Neural cell (in vitro differentiated cells): ENCODE measurements at regions not wholly inside any gene's neighbourhood (a gene's known extent, or its start where the extent isn't known, plus 50 kb on each side); places are given as distances from the start of the nearest gene placed in this dataset.

Source experiments
- H2AFZ ChIP-seq: fragments of 200-600, 300-800 bp; sonication (generic), shearing (Covaris generic); 2 replicates; pipeline ENCODE4 v1.6.0; 2014; ENCODE audit warnings: low read depth, mild to moderate bottlenecking, antibody characterized with exemption, low read length, moderate library complexity
- H3F3A ChIP-seq: fragments of 200-600 bp; shearing (Covaris generic); 2 replicates; pipeline ENCODE4 v1.6.1; 2016; ENCODE audit warnings: mild to moderate bottlenecking, moderate library complexity, mixed read lengths, antibody characterized with exemption, low read length; ENCODE audit not compliant: insufficient read depth, poor library complexity, severe bottlenecking
- H3K27ac ChIP-seq: fragments of 200-600, 300-800 bp; sonication (generic), shearing (Covaris generic); 2 replicates; pipeline ENCODE4 v1.5.1; 2014; ENCODE audit warnings: mild to moderate bottlenecking, low read length, moderate library complexity
- H3K27me3 ChIP-seq: fragments of 300-800, 200-600 bp; sonication (generic), shearing (Covaris generic); 2 replicates; pipeline ENCODE4 v1.6.0; 2014; ENCODE audit warnings: mild to moderate bottlenecking, low read depth, low read length, moderate library complexity; ENCODE audit not compliant: insufficient read depth
- H3K36me3 ChIP-seq: fragments of 300-800, 200-600 bp; sonication (generic), shearing (Covaris generic); 2 replicates; pipeline ENCODE4 v1.5.1; 2014; ENCODE audit warnings: mild to moderate bottlenecking, antibody characterized with exemption, low read length, moderate library complexity; ENCODE audit not compliant: insufficient read depth
- H3K4me2 ChIP-seq: fragments of 300-800, 200-600 bp; sonication (generic), shearing (Covaris generic); 2 replicates; pipeline ENCODE4 v1.6.0; 2014; ENCODE audit warnings: mild to moderate bottlenecking, low read length
- H3K4me3 ChIP-seq: fragments of 300-800, 200-600 bp; sonication (generic), shearing (Covaris generic); 2 replicates; pipeline ENCODE4 v1.5.1; 2014; ENCODE audit warnings: mild to moderate bottlenecking, low read length, moderate library complexity
- H3K79me2 ChIP-seq: fragments of 200-600 bp; shearing (Covaris generic); replicated peaks from 2 replicates; pipeline ENCODE4 v1.6.0; 2014; ENCODE audit warnings: mild to moderate bottlenecking, low read length, moderate library complexity; ENCODE audit not compliant: insufficient read depth
- H3K9ac ChIP-seq: fragments of 300-800, 200-600 bp; sonication (generic), shearing (Covaris generic); 2 replicates; pipeline ENCODE4 v1.6.1; 2016; ENCODE audit warnings: mild to moderate bottlenecking, low read length, mixed read lengths
- H3K9me2 ChIP-seq: fragments of 200-600 bp; shearing (Covaris generic); 2 replicates; pipeline ENCODE4 v1.6.1; 2016; ENCODE audit warnings: mild to moderate bottlenecking, low read length, mixed read lengths; ENCODE audit not compliant: insufficient read depth
- H3K9me3 ChIP-seq: fragments of 200-600, 300-800 bp; sonication (generic), shearing (Covaris generic); 2 replicates; pipeline ENCODE4 v1.6.1; 2016; ENCODE audit warnings: mild to moderate bottlenecking, mixed run types, low read length, moderate library complexity, mixed read lengths
- H4K20me1 ChIP-seq: fragments of 200-600 bp; shearing (Covaris generic); 2 replicates; pipeline ENCODE4 v1.6.1; 2016; ENCODE audit warnings: mild to moderate bottlenecking, mixed run types; ENCODE audit not compliant: insufficient read depth
- CTCF ChIP-seq: fragments of 450-650 bp; IDR thresholded peaks from 2 replicates; pipeline ENCODE4 v1.5.1; 2014; ENCODE audit warnings: antibody characterized with exemption, mild to moderate bottlenecking, moderate library complexity; ENCODE audit not compliant: poor library complexity, severe bottlenecking
- EP300 ChIP-seq: fragments of 450-650 bp; conservative IDR thresholded peaks from 2 replicates; pipeline ENCODE4 v1.6.1; 2014; ENCODE audit warnings: antibody characterized with exemption, mild to moderate bottlenecking, moderate library complexity; ENCODE audit not compliant: poor library complexity, severe bottlenecking
- EZH2 ChIP-seq: fragments of 200-600, 300-800 bp; shearing (Covaris generic), sonication (generic); IDR thresholded peaks from 2 replicates; pipeline ENCODE4 v1.6.1; 2014; ENCODE audit warnings: antibody characterized with exemption, low read length, borderline replicate concordance, mild to moderate bottlenecking; ENCODE audit not compliant: insufficient read depth, poor library complexity, severe bottlenecking
- MXI1 ChIP-seq: fragments of 450-650 bp; conservative IDR thresholded peaks from 2 replicates; pipeline ENCODE4 v1.6.1; 2014; ENCODE audit warnings: antibody characterized with exemption, mild to moderate bottlenecking; ENCODE audit not compliant: poor library complexity, severe bottlenecking
- POLR2AphosphoS5 ChIP-seq: IDR thresholded peaks from 2 replicates; pipeline ENCODE4 v1.6.1; 2012
- RAD21 ChIP-seq: fragments of 450-650 bp; conservative IDR thresholded peaks from 2 replicates; pipeline ENCODE4 v1.6.1; 2014; ENCODE audit warnings: antibody characterized with exemption, mild to moderate bottlenecking, moderate library complexity
- SMC3 ChIP-seq: fragments of 450-650 bp; conservative IDR thresholded peaks from 2 replicates; pipeline ENCODE4 v1.6.1; 2014; ENCODE audit warnings: antibody characterized with exemption, mild to moderate bottlenecking, moderate library complexity; ENCODE audit not compliant: poor library complexity
- TAF1 ChIP-seq: IDR thresholded peaks from 2 replicates; pipeline ENCODE4 v1.6.1; 2012; ENCODE audit warnings: low read depth
- TF ChIP-seq, protein P1 (sequence below): IDR thresholded peaks from 2 replicates; pipeline ENCODE4 v1.6.1; 2012; ENCODE audit warnings: borderline replicate concordance

GRCh38 chr3:187902041-187902471 lies 156.8 kb upstream of the BCL6 start:
- no peaks in the 10 kb centered on the region for H4K20me1 ChIP-seq
- no peaks in the 10 kb centered on the region for H3K27me3 ChIP-seq
- H3K9me2 ChIP-seq: no peaks in the 10 kb centered on the region
- no peaks in the 10 kb centered on the region for H3K79me2 ChIP-seq
- H3K4me2 ChIP-seq: no peak overlapping the region
- H3K36me3 ChIP-seq: no peaks in the 10 kb centered on the region
- H3K27ac ChIP-seq: no peak overlapping the region
- no peaks in the 10 kb centered on the region for H3K9me3 ChIP-seq
- H3K4me3 ChIP-seq: no peak overlapping the region
- no peak overlapping the region for H2AFZ ChIP-seq
- H3F3A ChIP-seq: no peaks in the 10 kb centered on the region
- no peak overlapping the region for H3K9ac ChIP-seq
- TF ChIP-seq EZH2 (no peak), CTCF (no peak), TAF1 (no peak), RAD21 (no peak), SMC3 (no peak), EP300 (no peak), MXI1 (no peak), POLR2AphosphoS5 (no peak)
- TF ChIP-seq, protein P1, sequence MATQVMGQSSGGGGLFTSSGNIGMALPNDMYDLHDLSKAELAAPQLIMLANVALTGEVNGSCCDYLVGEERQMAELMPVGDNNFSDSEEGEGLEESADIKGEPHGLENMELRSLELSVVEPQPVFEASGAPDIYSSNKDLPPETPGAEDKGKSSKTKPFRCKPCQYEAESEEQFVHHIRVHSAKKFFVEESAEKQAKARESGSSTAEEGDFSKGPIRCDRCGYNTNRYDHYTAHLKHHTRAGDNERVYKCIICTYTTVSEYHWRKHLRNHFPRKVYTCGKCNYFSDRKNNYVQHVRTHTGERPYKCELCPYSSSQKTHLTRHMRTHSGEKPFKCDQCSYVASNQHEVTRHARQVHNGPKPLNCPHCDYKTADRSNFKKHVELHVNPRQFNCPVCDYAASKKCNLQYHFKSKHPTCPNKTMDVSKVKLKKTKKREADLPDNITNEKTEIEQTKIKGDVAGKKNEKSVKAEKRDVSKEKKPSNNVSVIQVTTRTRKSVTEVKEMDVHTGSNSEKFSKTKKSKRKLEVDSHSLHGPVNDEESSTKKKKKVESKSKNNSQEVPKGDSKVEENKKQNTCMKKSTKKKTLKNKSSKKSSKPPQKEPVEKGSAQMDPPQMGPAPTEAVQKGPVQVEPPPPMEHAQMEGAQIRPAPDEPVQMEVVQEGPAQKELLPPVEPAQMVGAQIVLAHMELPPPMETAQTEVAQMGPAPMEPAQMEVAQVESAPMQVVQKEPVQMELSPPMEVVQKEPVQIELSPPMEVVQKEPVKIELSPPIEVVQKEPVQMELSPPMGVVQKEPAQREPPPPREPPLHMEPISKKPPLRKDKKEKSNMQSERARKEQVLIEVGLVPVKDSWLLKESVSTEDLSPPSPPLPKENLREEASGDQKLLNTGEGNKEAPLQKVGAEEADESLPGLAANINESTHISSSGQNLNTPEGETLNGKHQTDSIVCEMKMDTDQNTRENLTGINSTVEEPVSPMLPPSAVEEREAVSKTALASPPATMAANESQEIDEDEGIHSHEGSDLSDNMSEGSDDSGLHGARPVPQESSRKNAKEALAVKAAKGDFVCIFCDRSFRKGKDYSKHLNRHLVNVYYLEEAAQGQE: no peak

DNA sequence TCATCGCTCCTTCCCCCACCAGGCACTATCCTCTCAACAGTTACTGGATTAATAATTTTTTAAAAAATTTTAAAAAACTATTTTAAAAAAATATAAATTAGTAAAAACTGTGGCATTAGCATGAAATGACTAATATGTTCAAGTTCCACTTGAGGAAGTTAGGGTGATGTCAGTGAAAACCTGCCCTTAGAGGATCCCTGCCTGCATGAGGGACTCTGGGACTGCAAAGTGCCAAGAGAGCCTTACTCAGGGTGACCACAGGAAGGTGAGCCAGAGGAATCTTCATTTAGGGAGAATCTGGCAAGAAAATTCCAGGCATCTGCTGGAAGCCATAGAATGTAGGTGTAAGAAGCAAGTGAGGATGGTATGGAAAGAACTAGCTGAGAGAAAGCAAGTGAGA lies 157.7 kb upstream of the BCL6 start:
- H3K27me3 ChIP-seq: no peaks in the 10 kb centered on the region
- TF ChIP-seq, protein P1: no peak
- TF ChIP-seq POLR2AphosphoS5 (no peak), CTCF (no peak), RAD21 (no peak), TAF1 (no peak), EP300 (no peak), MXI1 (no peak), EZH2 (no peak), SMC3 (no peak)
- no peak overlapping the region for H3K4me3 ChIP-seq
- H2AFZ ChIP-seq: no peak overlapping the region
- H3F3A ChIP-seq: no peaks in the 10 kb centered on the region
- H3K36me3 ChIP-seq: no peaks in the 10 kb centered on the region
- no peaks in the 10 kb centered on the region for H3K79me2 ChIP-seq
- H3K9me3 ChIP-seq: no peaks in the 10 kb centered on the region
- no peaks in the 10 kb centered on the region for H3K9me2 ChIP-seq
- H3K4me2 ChIP-seq: no peak overlapping the region
- H4K20me1 ChIP-seq: no peaks in the 10 kb centered on the region
- no peak overlapping the region for H3K9ac ChIP-seq
- no peak overlapping the region for H3K27ac ChIP-seq
